Panc1 (cell line): ENCODE measurements at regions not wholly inside any gene's neighbourhood (a gene's known extent, or its start where the extent isn't known, plus 50 kb on each side); places are given as distances from the start of the nearest gene placed in this dataset.

ENCODE experiments used
- ATAC-seq: fragments of 200-7000 bp; cut with Tn5 transposase; 2 replicates; pipeline ENCODE4 v1.9.1; 2020; ENCODE audit warnings: mild to moderate bottlenecking, moderate library complexity
- BruUV-seq: library from RNA; stranded (reverse); fragments of 400-500 nt; replicated peaks from 2 replicates; lab custom pipeline; 2021; lab: Mats Ljungman, UMichigan
- CTCF ChIA-PET: fragments of 300-600 bp; sonication (Branson Sonifier 250); formaldehyde crosslinking; loops from one replicate; lab custom pipeline; 2022; ENCODE audit warnings: antibody characterized with exemption; lab: Charles Lee
- POLR2A ChIA-PET: fragments of 300-600 bp; sonication (Branson Sonifier 250); formaldehyde crosslinking; loops from one replicate; lab custom pipeline; 2022; ENCODE audit warnings: antibody characterized with exemption; lab: Charles Lee
- DNase-seq: peaks from one replicate; pipeline ENCODE4 v3.0.0-alpha.2; 2010; ENCODE audit warnings: low read depth, low spot score
- H3K27ac ChIP-seq: 2 replicates; pipeline ENCODE4 v1.5.1; 2011; ENCODE audit warnings: mild to moderate bottlenecking, low read length, inconsistent platforms
- H3K27me3 ChIP-seq: fragments of 200-500 bp; sonication (Bioruptor generic); 2 replicates; pipeline ENCODE4 v1.6.0; 2014; ENCODE audit warnings: low read length, inconsistent platforms; ENCODE audit not compliant: control insufficient read depth, insufficient read depth
- H3K36me3 ChIP-seq: fragments of 200-500 bp; sonication (Bioruptor generic); 2 replicates; pipeline ENCODE4 v1.5.1; 2014; ENCODE audit warnings: inconsistent platforms, mild to moderate bottlenecking, low read length, moderate library complexity; ENCODE audit not compliant: control insufficient read depth, insufficient read depth
- H3K4me1 ChIP-seq: 2 replicates; pipeline ENCODE4 v1.5.1; 2011; ENCODE audit warnings: inconsistent platforms, mild to moderate bottlenecking, low read length, moderate library complexity; ENCODE audit not compliant: control insufficient read depth, insufficient read depth
- H3K4me3 ChIP-seq, 2 experiments: 2 replicates each; pipeline ENCODE4 v1.5.1; 2011 to 2012; ENCODE audit warnings: low read depth in 2 of 2, low read length in 2 of 2, mild to moderate bottlenecking in 2 of 2, inconsistent platforms in 1 of 2, moderate library complexity in 1 of 2
- H3K9me3 ChIP-seq: fragments of 200-500 bp; sonication (Bioruptor generic); 2 replicates; pipeline ENCODE4 v1.5.1; 2014; ENCODE audit warnings: low read depth, mild to moderate bottlenecking, inconsistent platforms, low read length, moderate library complexity; ENCODE audit not compliant: control insufficient read depth, insufficient read depth
- POLR2AphosphoS5 ChIP-seq: IDR thresholded peaks from 2 replicates; pipeline ENCODE4 v1.6.1; 2012; ENCODE audit warnings: mild to moderate bottlenecking, low read depth, low read length, moderate library complexity
- SIN3A ChIP-seq: IDR thresholded peaks from 2 replicates; pipeline ENCODE4 v1.6.1; 2012; ENCODE audit warnings: low read depth, mild to moderate bottlenecking, low read length, moderate library complexity, borderline replicate concordance; ENCODE audit not compliant: insufficient read depth
- TCF7L2 ChIP-seq: IDR thresholded peaks from 2 replicates; pipeline ENCODE4 v1.6.1; 2011; ENCODE audit warnings: mild to moderate bottlenecking, low read depth, low read length, inconsistent platforms
- in situ Hi-C: cut with HindIII; loops from 2 replicates; pipeline ENCODE4 v1.10.0; 2016; ENCODE audit warnings: low sequenced_read_pairs, low pct_unique_long_range_greater_than_20kb
- intact Hi-C: fragments of 100-400 bp; cut with micrococcal nuclease; formaldehyde crosslinking; loops from one replicate; pipeline ENCODE4 v1.10.0; 2022; ENCODE audit not compliant: unreplicated experiment
- TF ChIP-seq, protein P1 (sequence below): fragments of 450-650 bp; IDR thresholded peaks from 2 replicates; pipeline ENCODE4 v1.5.1; 2017; ENCODE audit warnings: mild to moderate bottlenecking
- TF ChIP-seq, protein P2 (sequence below), 2 experiments: IDR thresholded peaks; 2 replicates each; pipeline ENCODE4 v1.6.1; 2011 to 2012; ENCODE audit warnings: low read depth in 2 of 2, control low read depth in 1 of 2, low read length in 1 of 2, mild to moderate bottlenecking in 1 of 2, moderate library complexity in 1 of 2; ENCODE audit not compliant: insufficient read depth in 1 of 2

DNA sequence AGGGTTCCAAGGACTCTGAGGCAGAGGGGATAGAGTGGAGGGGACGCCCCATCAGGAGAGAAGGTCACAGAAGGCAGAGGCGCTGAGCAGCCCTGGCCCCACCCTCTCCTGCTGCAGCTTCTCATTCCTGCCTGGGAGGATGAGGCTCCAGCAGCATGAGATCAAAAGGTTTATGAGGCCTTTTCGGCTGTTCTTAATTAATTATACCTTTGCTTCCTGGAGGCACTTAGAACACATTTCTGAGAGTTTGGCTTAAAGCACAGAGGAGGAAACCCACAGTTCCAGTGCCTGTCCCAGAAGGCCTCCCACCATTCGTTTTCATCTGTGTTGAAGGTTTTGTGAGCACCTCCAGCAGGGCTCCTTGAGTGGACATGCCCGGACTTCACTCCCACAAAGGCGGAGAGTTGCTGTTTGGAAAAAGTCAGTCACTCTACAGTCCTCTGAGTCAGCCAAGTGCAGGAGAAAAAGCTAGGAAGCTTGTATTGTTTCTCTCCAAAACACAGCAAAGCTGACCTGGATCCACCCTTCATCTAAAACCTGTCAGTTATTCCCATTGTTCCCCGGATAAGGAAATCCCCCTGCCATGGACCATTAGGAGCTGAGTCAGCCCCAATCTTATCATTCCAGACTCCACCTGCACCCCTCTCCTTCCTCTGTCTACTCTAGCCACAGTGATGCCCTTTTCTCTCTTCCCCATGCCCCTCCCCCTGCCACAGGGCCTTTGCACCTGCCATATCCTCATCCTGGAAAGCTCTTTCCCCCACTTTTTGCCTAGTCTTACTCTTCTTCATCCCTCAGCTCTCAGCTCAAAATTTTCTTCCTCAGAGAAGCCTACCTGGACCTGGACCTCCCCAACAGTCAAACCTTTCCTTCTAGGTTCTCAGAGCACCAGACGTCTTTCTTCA, 276.8 kb downstream of the FBXW7 start:
- H3K9me3 ChIP-seq = no peaks in the 10 kb centered on the region
- CTCF ChIA-PET = no interaction called here
- POLR2A ChIA-PET = no interaction called here
- in situ Hi-C loops (no loop called here), intact Hi-C loops (no loop called here)
- no TSS peak for BruUV-seq
- H3K4me1 ChIP-seq = no peaks in the 10 kb centered on the region
- H3K4me3 ChIP-seq = no peak overlapping the region
- no peak for DNase-seq
- TF ChIP-seq, protein P1, sequence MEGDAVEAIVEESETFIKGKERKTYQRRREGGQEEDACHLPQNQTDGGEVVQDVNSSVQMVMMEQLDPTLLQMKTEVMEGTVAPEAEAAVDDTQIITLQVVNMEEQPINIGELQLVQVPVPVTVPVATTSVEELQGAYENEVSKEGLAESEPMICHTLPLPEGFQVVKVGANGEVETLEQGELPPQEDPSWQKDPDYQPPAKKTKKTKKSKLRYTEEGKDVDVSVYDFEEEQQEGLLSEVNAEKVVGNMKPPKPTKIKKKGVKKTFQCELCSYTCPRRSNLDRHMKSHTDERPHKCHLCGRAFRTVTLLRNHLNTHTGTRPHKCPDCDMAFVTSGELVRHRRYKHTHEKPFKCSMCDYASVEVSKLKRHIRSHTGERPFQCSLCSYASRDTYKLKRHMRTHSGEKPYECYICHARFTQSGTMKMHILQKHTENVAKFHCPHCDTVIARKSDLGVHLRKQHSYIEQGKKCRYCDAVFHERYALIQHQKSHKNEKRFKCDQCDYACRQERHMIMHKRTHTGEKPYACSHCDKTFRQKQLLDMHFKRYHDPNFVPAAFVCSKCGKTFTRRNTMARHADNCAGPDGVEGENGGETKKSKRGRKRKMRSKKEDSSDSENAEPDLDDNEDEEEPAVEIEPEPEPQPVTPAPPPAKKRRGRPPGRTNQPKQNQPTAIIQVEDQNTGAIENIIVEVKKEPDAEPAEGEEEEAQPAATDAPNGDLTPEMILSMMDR = no peak
- TF ChIP-seq, protein P2, sequence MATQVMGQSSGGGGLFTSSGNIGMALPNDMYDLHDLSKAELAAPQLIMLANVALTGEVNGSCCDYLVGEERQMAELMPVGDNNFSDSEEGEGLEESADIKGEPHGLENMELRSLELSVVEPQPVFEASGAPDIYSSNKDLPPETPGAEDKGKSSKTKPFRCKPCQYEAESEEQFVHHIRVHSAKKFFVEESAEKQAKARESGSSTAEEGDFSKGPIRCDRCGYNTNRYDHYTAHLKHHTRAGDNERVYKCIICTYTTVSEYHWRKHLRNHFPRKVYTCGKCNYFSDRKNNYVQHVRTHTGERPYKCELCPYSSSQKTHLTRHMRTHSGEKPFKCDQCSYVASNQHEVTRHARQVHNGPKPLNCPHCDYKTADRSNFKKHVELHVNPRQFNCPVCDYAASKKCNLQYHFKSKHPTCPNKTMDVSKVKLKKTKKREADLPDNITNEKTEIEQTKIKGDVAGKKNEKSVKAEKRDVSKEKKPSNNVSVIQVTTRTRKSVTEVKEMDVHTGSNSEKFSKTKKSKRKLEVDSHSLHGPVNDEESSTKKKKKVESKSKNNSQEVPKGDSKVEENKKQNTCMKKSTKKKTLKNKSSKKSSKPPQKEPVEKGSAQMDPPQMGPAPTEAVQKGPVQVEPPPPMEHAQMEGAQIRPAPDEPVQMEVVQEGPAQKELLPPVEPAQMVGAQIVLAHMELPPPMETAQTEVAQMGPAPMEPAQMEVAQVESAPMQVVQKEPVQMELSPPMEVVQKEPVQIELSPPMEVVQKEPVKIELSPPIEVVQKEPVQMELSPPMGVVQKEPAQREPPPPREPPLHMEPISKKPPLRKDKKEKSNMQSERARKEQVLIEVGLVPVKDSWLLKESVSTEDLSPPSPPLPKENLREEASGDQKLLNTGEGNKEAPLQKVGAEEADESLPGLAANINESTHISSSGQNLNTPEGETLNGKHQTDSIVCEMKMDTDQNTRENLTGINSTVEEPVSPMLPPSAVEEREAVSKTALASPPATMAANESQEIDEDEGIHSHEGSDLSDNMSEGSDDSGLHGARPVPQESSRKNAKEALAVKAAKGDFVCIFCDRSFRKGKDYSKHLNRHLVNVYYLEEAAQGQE (IDR thresholded peaks at IDR 0.05; ENCODE audit: insufficient read depth in 1 of 2, low read depth in 2 of 2, low read length in 1 of 2) = no peak
- TF ChIP-seq POLR2AphosphoS5 = no peak
- no peak for TF ChIP-seq TCF7L2
- no peak for TF ChIP-seq SIN3A
- H3K36me3 ChIP-seq = no peaks in the 10 kb centered on the region
- ATAC-seq = no peak
- no peak overlapping the region for H3K27ac ChIP-seq
- H3K27me3 ChIP-seq = no peaks in the 10 kb centered on the region

DNA sequence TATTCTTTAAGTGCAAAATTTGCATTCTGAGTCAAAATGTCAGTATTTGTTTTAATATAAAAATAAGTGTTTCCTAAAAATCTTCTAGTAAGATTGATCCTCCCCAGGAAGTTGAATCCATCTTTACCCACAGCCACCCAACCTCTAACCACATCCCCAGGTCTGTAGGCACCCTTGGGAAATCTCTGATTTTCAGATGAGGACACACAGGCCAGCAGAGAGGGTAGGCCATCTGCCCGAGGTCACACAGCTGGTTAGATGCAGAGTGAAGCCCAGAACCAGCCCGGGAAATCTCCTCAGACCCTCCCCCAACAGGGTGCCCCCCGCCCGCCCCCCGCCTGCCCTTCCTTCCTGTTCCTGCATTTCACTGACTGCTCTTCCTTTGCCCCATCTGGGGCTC, 277.5 kb downstream of the FBXW7 start:
- CTCF ChIA-PET = no interaction called here
- no TSS peak for BruUV-seq

More for the DNA sequence above, 277.5 kb downstream of the FBXW7 start:
- Histone ChIP-seq H3K4me1 (no peaks in the 10 kb centered on the region), H3K27ac (no peak overlapping the region), H3K9me3 (no peaks in the 10 kb centered on the region), H3K36me3 (no peaks in the 10 kb centered on the region), H3K27me3 (no peaks in the 10 kb centered on the region), H3K4me3 (no peak overlapping the region)
- DNase-seq = no peak
- intact Hi-C loops = no loop called here
- POLR2A ChIA-PET = no interaction called here
- TF ChIP-seq, protein P2 (IDR thresholded peaks at IDR 0.05; ENCODE audit: insufficient read depth in 1 of 2, low read depth in 2 of 2, low read length in 1 of 2) = no peak
- TF ChIP-seq, protein P1 = no peak
- no peak for ATAC-seq
- in situ Hi-C loops = no loop called here
